OCI-LY1 (cell line): ENCODE measurements at regions not wholly inside any gene's neighbourhood (a gene's known extent, or its start where the extent isn't known, plus 50 kb on each side); places are given as distances from the start of the nearest gene placed in this dataset.

Source experiments
- CTCF ChIP-seq: fragments of 200-600 bp; sonication (generic), shearing (Covaris generic); IDR thresholded peaks from 2 replicates; pipeline ENCODE4 v1.5.1; 2017; ENCODE audit warnings: mild to moderate bottlenecking, antibody characterized with exemption, low read length, moderate library complexity, mixed read lengths
- EZH2 ChIP-seq: fragments of 200-600 bp; sonication (generic), shearing (Covaris generic); IDR thresholded peaks from 2 replicates; pipeline ENCODE4 v1.8.0; 2017; ENCODE audit warnings: borderline replicate concordance, mixed run types, mild to moderate bottlenecking, antibody characterized with exemption, low read length, moderate library complexity, mixed read lengths

DNA sequence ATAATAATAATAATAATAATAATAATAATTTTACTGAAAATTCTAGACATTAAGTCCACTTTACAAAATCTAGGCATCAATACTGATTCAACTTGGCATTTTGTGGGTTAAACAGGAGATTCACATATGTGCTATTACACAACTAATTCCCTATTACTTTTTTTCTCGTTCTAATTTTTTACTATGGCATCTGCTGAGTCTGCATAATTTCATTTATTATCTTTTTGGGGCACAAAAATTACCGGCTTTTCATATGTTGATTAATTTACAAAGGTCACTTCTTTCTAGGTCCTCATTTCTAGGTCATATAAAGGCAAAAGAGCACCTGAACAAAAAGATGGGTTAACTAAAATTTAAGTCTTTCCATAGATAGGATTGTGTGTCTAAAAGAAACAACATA, 1357.8 kb upstream of the ADGRB3 start:
- no peak for TF ChIP-seq CTCF
- TF ChIP-seq EZH2, result no peak
